Transverse colon (tissue), 4 donors: ENCODE measurements at regions not wholly inside any gene's neighbourhood (a gene's known extent, or its start where the extent isn't known, plus 50 kb on each side); places are given as distances from the start of the nearest gene placed in this dataset.
"Not testable (repeated sequence)": the region's sequence is repeated elsewhere in the genome, so short reads cannot be mapped to it uniquely, and the experiment has no call there.

Source experiments
- DNase-seq: peaks from one replicate; pipeline ENCODE4 v3.0.0-alpha.2; 2019
- H3K27ac ChIP-seq, 4 donors: fragments of 200-600 bp; sonication (generic); 2 replicates each; pipeline ENCODE4 v1.5.1; 2016 to 2018; ENCODE audit warnings: inconsistent platforms in 4 of 4
- H3K27me3 ChIP-seq: fragments of 200-600 bp; sonication (generic); 2 replicates; pipeline ENCODE4 v1.5.1; 2017; ENCODE audit warnings: inconsistent platforms
- H3K36me3 ChIP-seq, 4 donors: fragments of 200-600 bp; sonication (generic); 2 replicates each; pipeline ENCODE4 v1.5.1; 2017 to 2019; ENCODE audit warnings: inconsistent platforms in 4 of 4
- H3K4me1 ChIP-seq, 4 donors: fragments of 200-600 bp; sonication (generic); 2 replicates each; pipeline ENCODE4 v1.5.1; 2017 to 2020; ENCODE audit warnings: inconsistent platforms in 4 of 4
- H3K4me3 ChIP-seq, 4 donors: fragments of 200-600 bp; sonication (generic); 1 replicate in 1 of 4; 2 replicates in 3 of 4; pipeline versions ENCODE4 v1.5.1 to v1.6.1; 2017 to 2019; ENCODE audit warnings: inconsistent platforms in 4 of 4
- H3K9me3 ChIP-seq, 2 donors: fragments of 200-600 bp; sonication (generic); 2 replicates each; pipeline ENCODE4 v1.5.1; 2017 to 2019; ENCODE audit warnings: inconsistent platforms in 2 of 2
- CTCF ChIP-seq, 5 experiments: fragments of 200-600 bp in 3 of 5; fragments of 450-650 bp in 2 of 5; sonication (generic) in 3 of 5; IDR thresholded peaks; 1 replicate in 2 of 5; 2 replicates in 3 of 5; pipeline ENCODE4 v1.5.1; 2016 to 2017; ENCODE audit warnings: antibody characterized with exemption in 5 of 5, inconsistent platforms in 3 of 5, mild to moderate bottlenecking in 2 of 5, moderate library complexity in 1 of 5
- EP300 ChIP-seq: sonication (generic); formaldehyde crosslinking; IDR thresholded peaks from one replicate; pipeline ENCODE4 v1.6.1; 2017; ENCODE audit warnings: antibody characterized with exemption, low read depth
- POLR2A ChIP-seq: fragments of 450-650 bp; IDR thresholded peaks from one replicate; pipeline ENCODE4 v1.6.1; 2016; ENCODE audit warnings: antibody characterized with exemption, mild to moderate bottlenecking, moderate library complexity
- POLR2AphosphoS5 ChIP-seq, 3 donors: sonication (generic); formaldehyde crosslinking; IDR thresholded peaks; one replicate each; pipeline ENCODE4 v1.6.1; 2016; ENCODE audit warnings: antibody characterized with exemption in 3 of 3
- WGBS, 2 donors: methylation state at CpG; one replicate each; pipeline ENCODE4 v1.1.5; 2018; ENCODE audit warnings: low coverage in 1 of 2; 5-methylcytosine and 5-hydroxymethylcytosine counted together
- in situ Hi-C, 4 donors: fragments of 200-750 bp; cut with MboI; loops; one replicate each; pipeline versions ENCODE4 v1.15.0 to v1.15.1; 2017; ENCODE audit warnings: low sequenced_read_pairs in 3 of 4, low pct_ligation_motif_present in 1 of 4, low pct_unique_long_range_greater_than_20kb in 1 of 4
- intact Hi-C: fragments of 100-400 bp; cut with DNase I; formaldehyde crosslinking; loops from one replicate; pipeline ENCODE4 v1.15.1; 2023; ENCODE audit warnings: low total_unique reads

GRCh38 chr20:10114598-10114997, 79.8 kb downstream of the ANKEF1 start:
- intact Hi-C loops (no loop called here), in situ Hi-C loops (no loop called here)
- Histone ChIP-seq H3K4me1 (peaks cover 0 to 19% (median 5%) of the 10 kb centered on the region in 4 donors), H3K27me3 (no peaks in the 10 kb centered on the region), H3K27ac (no peak overlapping the region), H3K4me3 (no peak overlapping the region), H3K36me3 (no peaks in the 10 kb centered on the region), H3K9me3 (no peaks in the 10 kb centered on the region)
- DNase-seq = no peak
- no peak for TF ChIP-seq CTCF (IDR thresholded peaks at IDR 0.05)

- in situ Hi-C loops (no loop called here), intact Hi-C loops (no loop called here)
- Histone ChIP-seq H3K4me1 (peaks cover 0 to 19% (median 5%) of the 10 kb centered on the region in 4 donors), H3K27ac (no peak overlapping the region), H3K36me3 (no peaks in the 10 kb centered on the region), H3K9me3 (no peaks in the 10 kb centered on the region), H3K27me3 (no peaks in the 10 kb centered on the region), H3K4me3 (no peak overlapping the region)
- TF ChIP-seq EP300 (no peak), POLR2A (no peak), CTCF (IDR thresholded peaks at IDR 0.05) (no peak), POLR2AphosphoS5 (IDR thresholded peaks at IDR 0.05) (no peak)
- WGBS, 2 donors = 50 to 56% methylated on average over 1 of the region's 1 CpG
- DNase-seq = no peak
Observed at GRCh38 chr20:10115021-10115420, 80.2 kb downstream of the ANKEF1 start.

DNA sequence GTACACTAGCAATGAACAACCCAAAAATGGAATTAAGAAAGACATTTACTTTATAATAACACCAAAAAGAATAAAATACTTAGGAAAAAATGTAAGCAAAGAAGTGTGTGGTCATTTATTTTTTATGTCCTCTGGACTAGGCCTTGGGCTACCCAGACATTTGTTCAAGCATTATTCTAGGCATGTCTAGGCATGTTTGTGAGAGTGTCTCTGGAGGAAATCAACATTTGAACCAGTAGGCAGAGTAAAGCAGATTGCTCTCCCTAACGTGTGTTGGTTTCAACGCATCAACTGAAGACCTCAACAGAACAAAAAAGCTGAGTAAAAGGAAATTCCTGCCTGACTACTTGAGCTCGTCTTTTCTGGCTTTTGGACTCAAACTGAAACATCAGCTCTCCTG, 84.5 kb downstream of the ANKEF1 start:
- H3K4me3 ChIP-seq = no peak overlapping the region
- 72 to 80% methylated on average over 3 of the region's 3 CpGs for WGBS, 2 donors
- no peak for DNase-seq
- H3K27ac ChIP-seq = no peak overlapping the region
- in situ Hi-C loops = no loop called here
- peaks cover 0 to 3% of the 10 kb centered on the region in 2 donors for H3K9me3 ChIP-seq
- TF ChIP-seq EP300 (no peak), POLR2A (no peak), CTCF (IDR thresholded peaks at IDR 0.05) (no peak), POLR2AphosphoS5 (IDR thresholded peaks at IDR 0.05) (no peak)
- intact Hi-C loops = no loop called here
- no peaks in the 10 kb centered on the region for H3K4me1 ChIP-seq
- no peaks in the 10 kb centered on the region for H3K27me3 ChIP-seq
- H3K36me3 ChIP-seq = no peaks in the 10 kb centered on the region

- H3K4me3 ChIP-seq, intact Hi-C loops, H3K36me3 ChIP-seq, H3K27me3 ChIP-seq, in situ Hi-C loops, H3K4me1 ChIP-seq, DNase-seq, H3K27ac ChIP-seq: not testable (repeated sequence)
- peaks cover 7 to 12% of the 10 kb centered on the region in 2 donors for H3K9me3 ChIP-seq
- 71 to 89% methylated on average over 2 to 3 of the region's 3 CpGs for WGBS, 2 donors
Observed at GRCh38 chr20:10124883-10125282, 90.1 kb downstream of the ANKEF1 start.

DNA sequence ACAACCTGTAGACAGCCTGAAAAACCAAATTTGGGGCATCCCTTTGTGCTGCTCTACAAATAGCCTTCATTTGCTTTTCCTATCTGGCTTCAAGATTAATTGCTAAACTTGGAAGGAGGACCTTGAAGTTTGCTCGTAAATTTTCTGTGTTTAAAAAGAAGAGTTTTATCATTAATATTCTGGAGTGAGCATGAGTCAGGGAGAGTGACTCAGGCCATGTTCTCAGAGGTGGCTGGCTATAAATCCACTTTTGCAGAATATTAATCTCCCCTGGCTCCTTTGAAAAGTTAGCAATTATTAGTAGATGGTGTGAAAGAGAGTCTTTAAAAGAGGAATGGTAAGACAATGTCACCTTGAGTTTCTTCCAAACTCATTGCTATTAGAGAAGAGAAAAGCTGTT, 91.0 kb downstream of the ANKEF1 start:
- no peaks in the 10 kb centered on the region for H3K36me3 ChIP-seq
- WGBS, 2 donors = 81 to 83% methylated on average over 1 of the region's 1 CpG

More for the DNA sequence above, 91.0 kb downstream of the ANKEF1 start:
- no peaks in the 10 kb centered on the region for H3K4me1 ChIP-seq
- TF ChIP-seq POLR2AphosphoS5 (IDR thresholded peaks at IDR 0.05) = no peak
- no peak for TF ChIP-seq EP300
- no peak for TF ChIP-seq POLR2A
- no peak for TF ChIP-seq CTCF (IDR thresholded peaks at IDR 0.05)
- no peaks in the 10 kb centered on the region for H3K27me3 ChIP-seq
- intact Hi-C loops = no loop called here
- peaks cover 7 to 12% of the 10 kb centered on the region in 2 donors for H3K9me3 ChIP-seq
- DNase-seq = no peak
- H3K27ac ChIP-seq = no peak overlapping the region
- in situ Hi-C loops = no loop called here
- H3K4me3 ChIP-seq = no peak overlapping the region
